GM03348 (cell line): ENCODE measurements at regions not wholly inside any gene's neighbourhood (a gene's known extent, or its start where the extent isn't known, plus 50 kb on each side); places are given as distances from the start of the nearest gene placed in this dataset.
A peak's percentile ranks its signal among the peaks of the same experiment; 100 is the strongest.

Source experiments
- DNase-seq: peaks from one replicate; pipeline ENCODE4 v3.0.0; 2012; ENCODE audit warnings: low spot score

GRCh38 chr1:228848406-228848805, 113.1 kb downstream of the RHOU start:
- DNase-seq = no peak

DNA sequence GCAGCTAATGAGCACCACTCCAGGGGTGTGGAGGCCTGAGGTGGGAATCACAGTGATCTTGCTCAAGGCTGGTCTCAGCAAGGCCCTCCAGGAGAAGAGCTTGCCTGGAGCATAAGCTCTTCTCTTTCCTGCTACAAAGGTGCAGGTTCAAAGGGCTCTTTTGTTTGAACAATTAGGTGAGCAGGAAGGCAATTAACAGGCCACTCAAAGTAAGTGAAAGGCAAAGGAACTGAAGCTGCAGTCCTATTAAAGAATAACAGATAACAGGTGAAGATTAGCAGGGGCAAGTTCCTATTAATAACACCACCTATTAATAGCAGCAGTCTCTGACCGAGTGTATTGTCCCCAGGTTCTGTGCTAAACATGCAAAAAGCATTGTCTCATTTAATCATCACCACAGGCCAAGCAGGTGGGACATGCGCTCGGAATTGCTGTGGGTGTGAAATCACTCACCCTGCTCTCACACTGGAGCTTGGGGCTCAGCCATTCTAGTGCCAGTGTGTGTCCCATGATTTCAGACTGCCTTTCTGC, 113.8 kb downstream of the RHOU start:
- DNase-seq = no peak

DNA sequence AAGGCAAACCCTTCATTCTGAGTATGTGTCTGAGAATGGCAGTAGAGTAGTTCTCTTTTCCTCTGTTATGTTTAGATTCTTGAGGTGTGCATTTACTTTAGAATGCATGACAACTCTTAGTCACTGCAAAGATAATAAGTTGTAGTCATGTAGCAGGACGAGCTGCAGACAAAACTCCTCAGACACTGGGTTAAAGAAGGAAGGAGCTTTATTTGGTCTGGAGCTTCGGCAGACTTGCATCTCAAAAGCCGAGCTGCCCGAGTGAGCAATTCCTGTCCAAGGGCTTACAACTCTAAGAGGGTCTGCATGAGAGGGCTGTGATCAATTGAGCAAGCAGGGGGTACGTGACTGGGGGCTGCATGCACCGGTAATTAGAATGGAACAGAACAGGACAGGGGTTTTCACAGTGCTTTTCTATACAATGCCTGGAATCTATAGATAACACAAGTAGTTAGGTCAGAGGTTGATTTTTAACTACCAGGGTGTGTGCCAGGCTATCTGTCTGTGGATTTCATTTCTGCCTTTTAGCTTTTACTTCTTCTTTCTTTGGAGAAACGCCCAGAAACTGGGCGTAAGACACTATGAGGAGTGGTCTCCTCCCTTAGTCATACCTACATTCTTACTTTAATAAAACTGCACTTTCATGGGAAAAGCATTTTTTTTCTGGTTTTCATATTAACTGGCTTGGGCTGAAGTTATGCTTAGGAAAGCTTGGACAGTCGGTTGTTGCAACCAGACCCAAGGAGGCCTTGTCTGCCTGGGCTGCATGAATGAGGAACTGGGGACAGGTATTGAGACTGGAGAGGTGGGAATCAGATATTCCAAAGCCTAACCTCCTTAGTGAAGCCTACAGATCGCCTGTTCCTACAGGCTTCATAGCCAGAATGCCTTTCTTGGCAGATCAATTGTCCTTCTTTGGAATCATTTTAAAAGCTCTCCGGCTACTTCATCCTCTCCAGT, 115.1 kb downstream of the RHOU start:
- DNase-seq = no peak

DNA sequence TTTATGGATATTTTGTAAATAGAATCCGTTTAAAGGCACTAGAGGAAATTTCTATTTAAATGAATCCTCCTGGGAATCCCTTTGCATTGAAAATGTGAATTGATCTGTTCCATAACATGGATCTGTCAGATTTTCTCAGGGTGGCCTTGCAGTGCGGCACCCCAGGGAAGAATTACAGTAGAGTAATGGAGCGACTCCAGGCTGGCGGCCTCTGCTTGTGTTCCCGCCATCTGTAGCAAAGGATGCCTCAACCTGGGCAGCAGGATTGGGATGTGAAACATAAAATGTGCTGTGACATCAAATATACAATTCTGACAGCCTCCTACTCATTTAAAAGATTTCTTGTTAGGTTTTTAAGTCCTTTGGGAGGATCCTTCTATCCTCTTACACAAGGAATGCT, 115.9 kb downstream of the RHOU start:
- DNase-seq = no peak

DNA sequence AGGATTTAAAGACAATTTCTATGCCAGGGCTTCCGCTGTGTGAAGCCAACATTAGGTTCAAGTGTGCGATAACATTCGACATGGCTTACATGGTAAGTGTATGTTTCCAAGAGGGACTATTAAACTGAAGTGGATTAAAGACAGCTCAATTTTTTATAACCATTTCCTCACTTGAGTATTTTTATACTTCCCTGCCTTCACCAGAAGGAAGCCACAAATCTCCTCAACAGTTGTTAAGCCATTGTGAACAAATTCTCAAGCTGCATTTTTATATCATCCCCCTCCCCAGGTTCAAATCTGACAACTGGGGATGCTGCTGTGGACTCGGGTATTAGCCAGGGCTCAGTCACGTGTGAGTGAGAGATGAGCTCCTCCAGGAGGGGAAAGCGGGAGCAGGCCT, 116.3 kb downstream of the RHOU start:
- DNase-seq = no peak

DNA sequence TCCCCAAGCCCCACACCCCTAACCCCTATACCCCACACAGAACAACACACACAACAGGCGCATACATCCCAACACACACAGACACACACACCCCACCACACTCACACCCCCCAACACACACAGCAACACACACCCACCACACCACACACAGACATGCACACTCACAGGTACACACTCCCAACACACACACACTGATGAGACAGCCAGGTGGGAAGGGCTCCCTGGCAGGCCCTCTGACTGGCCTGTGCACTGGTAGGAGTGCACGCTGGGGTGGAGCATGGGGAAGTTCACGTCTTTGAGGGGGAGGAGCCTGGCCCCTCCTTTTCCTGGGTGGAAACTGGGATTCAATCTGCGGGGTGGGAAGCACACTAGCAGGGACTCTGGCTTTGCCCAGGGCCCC, 116.7 kb downstream of the RHOU start:
- no peak for DNase-seq

DNA sequence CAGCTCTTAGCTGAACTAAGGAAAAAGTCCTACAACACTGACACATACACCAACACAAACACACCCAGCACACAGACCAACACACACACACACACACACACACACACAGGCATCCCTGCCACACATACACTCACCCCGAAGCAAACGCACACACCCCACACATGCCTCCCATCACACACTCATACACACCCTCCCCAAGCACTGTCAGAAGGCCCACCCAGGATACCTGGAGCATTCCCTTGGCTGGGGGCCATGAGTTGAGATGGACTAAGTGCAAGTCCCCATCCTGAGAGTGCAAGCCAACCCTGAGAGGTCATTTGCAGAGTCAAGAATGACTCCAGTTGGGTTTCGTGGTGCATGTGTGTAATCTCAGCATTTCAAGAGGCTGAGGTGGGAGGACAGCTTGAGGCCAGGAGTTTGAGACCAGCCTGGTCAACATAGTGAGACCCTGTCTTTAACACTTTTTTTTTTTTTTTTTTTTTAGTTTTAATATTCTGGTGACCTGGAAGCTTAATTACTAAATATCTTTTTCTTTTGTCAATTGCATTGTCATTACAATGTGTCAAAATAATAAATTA, 117.3 kb downstream of the RHOU start:
- no peak for DNase-seq

- DNase-seq = no peak
These were observed 117.9 kb downstream of the RHOU start for GRCh38 chr1:228853191-228853590.

DNA sequence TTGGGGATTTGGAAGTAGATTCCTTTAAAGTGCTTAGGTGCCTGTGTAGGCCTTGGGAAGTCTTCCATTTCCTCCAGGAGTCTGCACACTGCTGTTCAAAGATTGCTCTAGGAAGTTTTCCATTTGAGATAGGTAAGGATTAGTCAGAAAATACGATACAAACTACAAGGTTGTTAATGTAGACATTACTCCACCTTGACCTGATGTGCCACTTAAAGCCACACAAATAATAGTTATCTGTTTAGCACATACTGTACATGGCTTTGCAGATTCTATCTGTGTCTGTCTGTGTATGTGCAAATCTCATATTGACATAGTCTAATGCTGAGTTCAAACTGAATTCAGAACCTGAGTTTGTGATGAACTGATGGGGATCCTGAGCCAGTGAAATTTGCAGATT, 118.4 kb downstream of the RHOU start:
- DNase-seq = no peak

DNA sequence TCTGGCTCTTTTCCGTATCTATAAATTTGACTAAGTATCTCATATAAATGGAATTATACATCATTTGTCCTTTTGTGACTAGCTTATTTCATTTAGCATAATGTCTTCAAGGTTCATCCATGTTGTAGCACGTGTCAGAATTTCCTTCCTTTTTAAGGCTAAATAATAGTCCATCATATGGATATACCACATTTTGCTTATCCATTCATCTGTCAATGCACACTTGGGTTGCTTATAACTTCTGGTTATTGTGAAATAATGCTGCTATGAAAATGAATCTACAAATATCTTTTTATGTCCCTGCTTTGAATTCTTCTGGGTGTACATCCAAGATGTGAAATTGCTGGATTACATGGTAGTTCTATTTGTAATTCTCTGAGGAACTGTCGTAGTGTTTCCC, 119.6 kb downstream of the RHOU start:
- DNase-seq = no peak

DNA sequence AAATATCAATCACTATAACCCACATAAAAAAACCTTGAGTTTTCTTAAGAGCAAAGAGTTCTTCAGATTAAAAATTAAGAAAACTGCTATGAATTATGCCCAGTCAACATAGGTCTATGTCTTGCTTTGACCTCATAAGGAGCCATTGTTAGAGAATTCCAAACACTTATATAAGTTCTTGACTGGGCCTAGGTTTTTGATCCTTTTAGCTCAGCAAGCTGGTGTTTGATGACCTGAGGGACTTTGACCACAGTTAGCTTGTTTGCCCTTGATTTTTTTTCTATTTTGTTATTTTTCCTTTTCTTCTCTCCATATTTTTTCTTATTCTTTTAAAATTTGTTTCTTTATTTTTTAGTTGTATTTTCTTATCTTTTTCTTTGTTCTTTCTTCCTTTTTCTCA, 122.3 kb downstream of the RHOU start:
- DNase-seq = no peak

DNA sequence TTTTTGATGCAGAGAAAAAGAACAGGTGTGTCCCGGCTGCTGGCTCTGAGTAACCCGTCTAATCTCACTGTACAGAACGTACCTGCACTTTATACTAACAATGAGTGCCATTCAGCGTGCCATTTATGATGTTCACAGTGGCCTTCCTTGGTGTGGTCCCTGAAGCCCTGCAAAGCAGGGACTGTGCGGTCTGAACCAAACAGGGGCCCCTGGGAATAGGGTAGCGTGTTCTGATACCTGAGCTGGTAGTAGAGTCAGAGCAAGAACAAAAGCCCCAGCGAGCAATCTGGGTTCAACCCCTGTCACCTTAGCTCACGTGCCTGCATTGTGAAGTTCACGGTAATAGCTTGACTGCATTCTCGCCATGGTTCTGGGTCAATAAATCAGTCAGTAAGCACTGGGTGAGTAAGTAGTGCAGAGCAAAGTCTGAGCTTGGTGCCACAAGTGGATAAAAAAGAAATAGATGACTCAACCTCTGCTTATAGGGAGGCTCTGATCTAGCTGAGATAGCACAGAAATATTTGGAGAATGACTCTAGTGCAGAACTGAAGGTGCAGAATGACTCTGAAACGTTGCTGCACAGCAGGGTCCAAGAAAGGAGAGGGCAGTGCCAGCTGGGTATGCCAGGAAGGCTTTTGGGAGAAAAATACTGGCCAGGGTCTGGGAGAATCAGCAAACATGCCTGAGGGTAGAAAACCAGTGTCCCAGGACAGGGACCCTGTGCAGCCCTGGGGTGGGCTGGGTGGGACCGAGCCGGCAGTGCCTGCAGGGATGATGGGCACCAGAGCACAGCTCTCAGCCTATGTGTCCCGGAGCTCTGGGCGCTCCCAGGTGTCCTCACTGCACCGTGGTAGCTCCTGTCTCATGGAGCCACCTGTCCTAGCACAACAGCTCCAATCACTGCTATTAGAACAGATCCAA, 125.9 kb downstream of the RHOU start:
- peak; percentile 75 for DNase-seq

DNA sequence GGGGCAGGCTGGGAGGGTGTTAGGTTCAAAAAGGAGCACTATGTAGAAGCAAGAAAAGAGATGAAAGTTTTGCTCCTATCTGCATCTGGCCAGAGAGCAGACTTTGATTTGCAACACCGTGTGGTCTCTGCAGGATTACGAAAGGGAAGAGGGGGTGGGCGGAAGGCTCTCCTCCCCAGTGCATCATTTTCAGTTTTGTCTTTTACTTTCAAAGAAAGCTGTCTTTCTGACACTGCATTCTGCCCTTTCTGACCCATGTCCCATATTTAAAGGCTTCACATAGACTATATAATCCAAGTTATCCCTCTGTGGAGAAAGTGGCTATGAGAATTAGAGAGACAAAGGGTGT, 126.5 kb downstream of the RHOU start:
- no peak for DNase-seq

- DNase-seq = no peak
These were observed 127.5 kb downstream of the RHOU start for GRCh38 chr1:228862542-228863505.

DNA sequence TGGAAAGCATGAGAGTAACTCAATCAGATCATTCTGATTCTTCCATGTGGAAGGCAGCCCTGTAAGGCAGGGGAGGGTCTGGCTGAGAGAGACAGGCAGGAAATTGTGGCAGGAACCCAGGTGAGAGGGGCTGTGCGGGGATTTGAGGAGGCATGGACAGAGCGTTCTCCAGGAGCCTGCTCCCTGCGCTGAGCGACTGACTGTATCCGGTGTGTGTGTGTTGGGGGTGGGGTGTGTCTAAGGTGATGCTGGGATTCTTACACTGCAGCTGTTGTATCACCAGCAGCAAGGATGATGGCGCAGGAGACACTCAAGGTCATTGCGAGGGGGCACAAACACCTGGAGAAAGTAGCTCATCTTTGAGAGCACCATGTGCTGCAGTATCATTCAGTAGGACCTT, 128.5 kb downstream of the RHOU start:
- no peak for DNase-seq

GRCh38 chr1:228865627-228866330, 130.5 kb downstream of the RHOU start:
- no peak for DNase-seq

- no peak for DNase-seq
These were observed 131.2 kb downstream of the RHOU start for GRCh38 chr1:228866468-228866867.

- DNase-seq = no peak
These were observed 132.1 kb downstream of the RHOU start for GRCh38 chr1:228867108-228867950.

DNA sequence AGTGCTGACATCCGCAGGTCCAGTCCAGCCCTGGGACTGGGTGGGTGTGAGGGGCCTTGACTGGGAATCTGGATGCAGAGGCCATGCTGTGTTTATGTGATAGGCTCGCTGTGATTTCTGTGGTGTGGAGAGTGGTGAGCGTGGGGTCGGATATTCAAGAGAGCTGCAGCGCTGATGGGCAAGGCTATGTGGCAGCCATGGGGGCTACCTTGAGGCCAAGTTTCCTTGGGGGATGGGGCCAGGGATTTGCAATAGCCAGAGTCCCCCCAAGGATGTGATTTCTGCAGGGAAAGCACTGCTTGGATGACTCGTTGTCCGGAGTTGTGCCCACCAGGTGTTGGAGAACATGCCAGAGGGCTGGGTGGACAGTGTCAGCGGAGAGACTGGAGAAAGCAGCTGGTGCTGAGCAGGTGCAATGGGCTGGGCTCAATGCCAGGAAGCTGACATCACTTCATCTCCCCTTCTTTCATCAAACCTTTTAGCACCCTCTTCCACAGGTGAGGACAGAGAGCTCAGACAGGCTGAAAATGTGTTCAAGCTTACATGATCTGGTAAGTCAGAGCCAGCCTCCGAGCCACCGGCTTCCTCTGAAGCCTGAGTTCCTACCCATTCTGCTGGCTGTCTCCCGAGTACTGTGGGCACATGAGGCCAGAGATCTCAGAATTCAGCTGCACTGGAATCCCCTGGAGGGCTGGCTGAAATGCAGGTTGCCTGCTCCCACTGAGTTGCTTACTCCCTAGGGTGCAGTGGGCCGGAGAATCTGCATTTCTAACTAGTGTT, 132.9 kb downstream of the RHOU start:
- no peak for DNase-seq
